Transverse colon (tissue), 4 donors: ENCODE measurements at regions not wholly inside any gene's neighbourhood (a gene's known extent, or its start where the extent isn't known, plus 50 kb on each side); places are given as distances from the start of the nearest gene placed in this dataset.

Experiments
- DNase-seq: peaks from one replicate; pipeline ENCODE4 v3.0.0-alpha.2; 2019
- H3K27ac ChIP-seq, 4 donors: fragments of 200-600 bp; sonication (generic); 2 replicates each; pipeline ENCODE4 v1.5.1; 2016 to 2018; ENCODE audit warnings: inconsistent platforms in 4 of 4
- H3K27me3 ChIP-seq: fragments of 200-600 bp; sonication (generic); 2 replicates; pipeline ENCODE4 v1.5.1; 2017; ENCODE audit warnings: inconsistent platforms
- H3K36me3 ChIP-seq, 4 donors: fragments of 200-600 bp; sonication (generic); 2 replicates each; pipeline ENCODE4 v1.5.1; 2017 to 2019; ENCODE audit warnings: inconsistent platforms in 4 of 4
- H3K4me1 ChIP-seq, 4 donors: fragments of 200-600 bp; sonication (generic); 2 replicates each; pipeline ENCODE4 v1.5.1; 2017 to 2020; ENCODE audit warnings: inconsistent platforms in 4 of 4
- H3K4me3 ChIP-seq, 4 donors: fragments of 200-600 bp; sonication (generic); 1 replicate in 1 of 4; 2 replicates in 3 of 4; pipeline versions ENCODE4 v1.5.1 to v1.6.1; 2017 to 2019; ENCODE audit warnings: inconsistent platforms in 4 of 4
- H3K9me3 ChIP-seq, 2 donors: fragments of 200-600 bp; sonication (generic); 2 replicates each; pipeline ENCODE4 v1.5.1; 2017 to 2019; ENCODE audit warnings: inconsistent platforms in 2 of 2
- CTCF ChIP-seq, 5 experiments: fragments of 200-600 bp in 3 of 5; fragments of 450-650 bp in 2 of 5; sonication (generic) in 3 of 5; IDR thresholded peaks; 1 replicate in 2 of 5; 2 replicates in 3 of 5; pipeline ENCODE4 v1.5.1; 2016 to 2017; ENCODE audit warnings: antibody characterized with exemption in 5 of 5, inconsistent platforms in 3 of 5, mild to moderate bottlenecking in 2 of 5, moderate library complexity in 1 of 5
- EP300 ChIP-seq: sonication (generic); formaldehyde crosslinking; IDR thresholded peaks from one replicate; pipeline ENCODE4 v1.6.1; 2017; ENCODE audit warnings: antibody characterized with exemption, low read depth
- POLR2A ChIP-seq: fragments of 450-650 bp; IDR thresholded peaks from one replicate; pipeline ENCODE4 v1.6.1; 2016; ENCODE audit warnings: antibody characterized with exemption, mild to moderate bottlenecking, moderate library complexity
- POLR2AphosphoS5 ChIP-seq, 3 donors: sonication (generic); formaldehyde crosslinking; IDR thresholded peaks; one replicate each; pipeline ENCODE4 v1.6.1; 2016; ENCODE audit warnings: antibody characterized with exemption in 3 of 3
- WGBS, 2 donors: methylation state at CpG; one replicate each; pipeline ENCODE4 v1.1.5; 2018; ENCODE audit warnings: low coverage in 1 of 2; 5-methylcytosine and 5-hydroxymethylcytosine counted together
- in situ Hi-C, 4 donors: fragments of 200-750 bp; cut with MboI; loops; one replicate each; pipeline versions ENCODE4 v1.15.0 to v1.15.1; 2017; ENCODE audit warnings: low sequenced_read_pairs in 3 of 4, low pct_ligation_motif_present in 1 of 4, low pct_unique_long_range_greater_than_20kb in 1 of 4
- intact Hi-C: fragments of 100-400 bp; cut with DNase I; formaldehyde crosslinking; loops from one replicate; pipeline ENCODE4 v1.15.1; 2023; ENCODE audit warnings: low total_unique reads

- H3K4me3 ChIP-seq = no peak overlapping the region
- in situ Hi-C loops = no loop called here
- WGBS, 2 donors = 90 to 98% methylated on average over 3 of the region's 3 CpGs
These were observed 161.7 kb upstream of the FN1 start for GRCh38 chr2:215597577-215597976.

GRCh38 chr2:215594766-215595165 is 158.9 kb upstream of the FN1 start:
- no peak for DNase-seq
- Histone ChIP-seq H3K36me3 (no peaks in the 10 kb centered on the region), H3K27ac (no peak overlapping the region), H3K4me1 (no peaks in the 10 kb centered on the region), H3K9me3 (no peaks in the 10 kb centered on the region), H3K4me3 (no peak overlapping the region), H3K27me3 (no peaks in the 10 kb centered on the region)
- no peak for TF ChIP-seq POLR2AphosphoS5 (IDR thresholded peaks at IDR 0.05)
- TF ChIP-seq POLR2A = no peak
- TF ChIP-seq EP300 = no peak
- no peak for TF ChIP-seq CTCF (IDR thresholded peaks at IDR 0.05)
- in situ Hi-C loops = no loop called here
- intact Hi-C loops = no loop called here
- WGBS, 2 donors = 45 to 51% methylated on average over 2 of the region's 2 CpGs

More at GRCh38 chr2:215597577-215597976, 161.7 kb upstream of the FN1 start:
- Histone ChIP-seq H3K36me3 (no peaks in the 10 kb centered on the region), H3K9me3 (no peaks in the 10 kb centered on the region), H3K27ac (no peak overlapping the region), H3K27me3 (no peaks in the 10 kb centered on the region), H3K4me1 (peaks cover 0 to 3% (median 0%) of the 10 kb centered on the region in 4 donors)
- no peak for DNase-seq
- TF ChIP-seq CTCF (IDR thresholded peaks at IDR 0.05) (no peak), POLR2A (no peak), EP300 (no peak), POLR2AphosphoS5 (IDR thresholded peaks at IDR 0.05) (no peak)
- intact Hi-C loops = no loop called here

GRCh38 chr2:215590010-215590745 is 154.3 kb upstream of the FN1 start:
- no peaks in the 10 kb centered on the region for H3K36me3 ChIP-seq
- no peaks in the 10 kb centered on the region for H3K27me3 ChIP-seq
- no peaks in the 10 kb centered on the region for H3K4me1 ChIP-seq
- intact Hi-C loops = no loop called here
- no peak overlapping the region for H3K4me3 ChIP-seq
- TF ChIP-seq CTCF (IDR thresholded peaks at IDR 0.05) (no peak), POLR2A (no peak), EP300 (no peak), POLR2AphosphoS5 (IDR thresholded peaks at IDR 0.05) (no peak)
- H3K9me3 ChIP-seq = no peaks in the 10 kb centered on the region
- DNase-seq = no peak
- in situ Hi-C loops = no loop called here
- H3K27ac ChIP-seq = no peak overlapping the region
- 80 to 93% methylated on average over 4 to 6 of the region's 6 CpGs for WGBS, 2 donors

GRCh38 chr2:215583881-215584280 is 148.0 kb upstream of the FN1 start:
- Histone ChIP-seq H3K27ac (no peak overlapping the region), H3K9me3 (no peaks in the 10 kb centered on the region), H3K4me3 (no peak overlapping the region), H3K27me3 (no peaks in the 10 kb centered on the region), H3K4me1 (no peaks in the 10 kb centered on the region), H3K36me3 (no peaks in the 10 kb centered on the region)
- TF ChIP-seq POLR2AphosphoS5 (IDR thresholded peaks at IDR 0.05) (no peak), CTCF (IDR thresholded peaks at IDR 0.05) (no peak), EP300 (no peak), POLR2A (no peak)
- no peak for DNase-seq
- in situ Hi-C loops (no loop called here), intact Hi-C loops (no loop called here)
- 75 to 78% methylated on average over 1 of the region's 1 CpG for WGBS, 2 donors
